Effector memory CD4-positive, alpha-beta T cell (primary cell): ENCODE measurements at regions not wholly inside any gene's neighbourhood (a gene's known extent, or its start where the extent isn't known, plus 50 kb on each side); places are given as distances from the start of the nearest gene placed in this dataset.

ENCODE experiments used
- DNase-seq, 3 donors: peaks; one replicate each; pipeline ENCODE4 v3.0.0-alpha.2; 2020
- H3K27ac ChIP-seq: 2 replicates; pipeline ENCODE4 v1.7.0; 2013; ENCODE audit warnings: mild to moderate bottlenecking, low read length, moderate library complexity; ENCODE audit not compliant: insufficient read depth, poor library complexity, severe bottlenecking
- H3K27me3 ChIP-seq: replicated peaks from 2 replicates; pipeline ENCODE4 v1.7.0; 2013; ENCODE audit warnings: mild to moderate bottlenecking, low read length; ENCODE audit not compliant: insufficient read depth, control insufficient read depth, poor library complexity, severe bottlenecking
- H3K36me3 ChIP-seq: 2 replicates; pipeline ENCODE4 v1.7.0; 2013; ENCODE audit warnings: mild to moderate bottlenecking, low read length, moderate library complexity; ENCODE audit not compliant: control insufficient read depth, insufficient read depth
- H3K4me1 ChIP-seq: 2 replicates; pipeline ENCODE4 v1.7.0; 2013; ENCODE audit warnings: low read length, mild to moderate bottlenecking; ENCODE audit not compliant: control insufficient read depth, insufficient read depth, poor library complexity, severe bottlenecking
- H3K4me3 ChIP-seq: 2 replicates; pipeline ENCODE4 v1.7.0; 2013; ENCODE audit warnings: low read length, low read depth, mild to moderate bottlenecking; ENCODE audit not compliant: insufficient read depth, poor library complexity, severe bottlenecking
- H3K9me3 ChIP-seq: 2 replicates; pipeline ENCODE4 v1.7.0; 2013; ENCODE audit warnings: mild to moderate bottlenecking, low read length, moderate library complexity; ENCODE audit not compliant: control insufficient read depth

GRCh38 chr4:100889401-100889800, 371.6 kb upstream of the EMCN start:
- Histone ChIP-seq H3K9me3 (no peaks in the 10 kb centered on the region), H3K4me3 (no peak overlapping the region), H3K27me3 (no peaks in the 10 kb centered on the region)

GRCh38 chr4:100882661-100883060, 364.8 kb upstream of the EMCN start:
- Histone ChIP-seq H3K27ac (no peak overlapping the region), H3K36me3 (no peaks in the 10 kb centered on the region), H3K4me3 (no peak overlapping the region), H3K4me1 (no peaks in the 10 kb centered on the region), H3K9me3 (no peaks in the 10 kb centered on the region), H3K27me3 (no peaks in the 10 kb centered on the region)
- DNase-seq: no peak

More at GRCh38 chr4:100889401-100889800, 371.6 kb upstream of the EMCN start:
- no peaks in the 10 kb centered on the region for H3K36me3 ChIP-seq
- DNase-seq: no peak
- H3K4me1 ChIP-seq: no peaks in the 10 kb centered on the region
- H3K27ac ChIP-seq: no peak overlapping the region

GRCh38 chr4:100881283-100881682, 363.5 kb upstream of the EMCN start:
- Histone ChIP-seq H3K36me3 (no peaks in the 10 kb centered on the region), H3K4me3 (no peak overlapping the region), H3K27ac (no peak overlapping the region), H3K4me1 (no peaks in the 10 kb centered on the region), H3K9me3 (no peaks in the 10 kb centered on the region), H3K27me3 (no peaks in the 10 kb centered on the region)
- DNase-seq: no peak

GRCh38 chr4:100880011-100880410, 362.2 kb upstream of the EMCN start:
- no peak overlapping the region for H3K27ac ChIP-seq
- H3K27me3 ChIP-seq: no peaks in the 10 kb centered on the region
- H3K4me1 ChIP-seq: no peaks in the 10 kb centered on the region
- DNase-seq: no peak
- no peak overlapping the region for H3K4me3 ChIP-seq
- H3K36me3 ChIP-seq: no peaks in the 10 kb centered on the region
- no peaks in the 10 kb centered on the region for H3K9me3 ChIP-seq

GRCh38 chr4:100879471-100879870, 361.6 kb upstream of the EMCN start:
- no peak overlapping the region for H3K27ac ChIP-seq
- H3K36me3 ChIP-seq: no peaks in the 10 kb centered on the region
- H3K4me1 ChIP-seq: no peaks in the 10 kb centered on the region
- no peak overlapping the region for H3K4me3 ChIP-seq
- no peak for DNase-seq
- H3K9me3 ChIP-seq: no peaks in the 10 kb centered on the region
- no peaks in the 10 kb centered on the region for H3K27me3 ChIP-seq

- no peak for DNase-seq
- Histone ChIP-seq H3K4me3 (no peak overlapping the region), H3K36me3 (no peaks in the 10 kb centered on the region), H3K9me3 (no peaks in the 10 kb centered on the region), H3K27me3 (no peaks in the 10 kb centered on the region), H3K27ac (no peak overlapping the region), H3K4me1 (no peaks in the 10 kb centered on the region)
Observed at GRCh38 chr4:100876546-100876945, 358.7 kb upstream of the EMCN start.

GRCh38 chr4:100875296-100876068, 357.7 kb upstream of the EMCN start:
- Histone ChIP-seq H3K9me3 (no peaks in the 10 kb centered on the region), H3K36me3 (no peaks in the 10 kb centered on the region), H3K4me1 (no peaks in the 10 kb centered on the region), H3K4me3 (no peak overlapping the region), H3K27ac (no peak overlapping the region), H3K27me3 (no peaks in the 10 kb centered on the region)
- DNase-seq: no peak

GRCh38 chr4:100872811-100873210, 355.0 kb upstream of the EMCN start:
- Histone ChIP-seq H3K36me3 (no peaks in the 10 kb centered on the region), H3K9me3 (no peaks in the 10 kb centered on the region), H3K4me3 (no peak overlapping the region), H3K4me1 (no peaks in the 10 kb centered on the region), H3K27ac (no peak overlapping the region), H3K27me3 (no peaks in the 10 kb centered on the region)
- no peak for DNase-seq

- no peak for DNase-seq
- Histone ChIP-seq H3K4me3 (no peak overlapping the region), H3K4me1 (no peaks in the 10 kb centered on the region), H3K27me3 (no peaks in the 10 kb centered on the region), H3K27ac (no peak overlapping the region), H3K36me3 (no peaks in the 10 kb centered on the region), H3K9me3 (no peaks in the 10 kb centered on the region)
Observed at GRCh38 chr4:100870940-100871772, 353.3 kb upstream of the EMCN start.

GRCh38 chr4:100869276-100869675, 351.5 kb upstream of the EMCN start:
- Histone ChIP-seq H3K27ac (no peak overlapping the region), H3K9me3 (no peaks in the 10 kb centered on the region), H3K36me3 (no peaks in the 10 kb centered on the region), H3K4me1 (no peaks in the 10 kb centered on the region), H3K27me3 (no peaks in the 10 kb centered on the region), H3K4me3 (no peak overlapping the region)
- DNase-seq: no peak
